Iris pigment epithelial cell (primary cell): ENCODE measurements at regions not wholly inside any gene's neighbourhood (a gene's known extent, or its start where the extent isn't known, plus 50 kb on each side); places are given as distances from the start of the nearest gene placed in this dataset.

Experiments used
- DNase-seq: peaks from one replicate; pipeline ENCODE4 v3.0.0-alpha.2; 2011; ENCODE audit warnings: low read depth

DNA sequence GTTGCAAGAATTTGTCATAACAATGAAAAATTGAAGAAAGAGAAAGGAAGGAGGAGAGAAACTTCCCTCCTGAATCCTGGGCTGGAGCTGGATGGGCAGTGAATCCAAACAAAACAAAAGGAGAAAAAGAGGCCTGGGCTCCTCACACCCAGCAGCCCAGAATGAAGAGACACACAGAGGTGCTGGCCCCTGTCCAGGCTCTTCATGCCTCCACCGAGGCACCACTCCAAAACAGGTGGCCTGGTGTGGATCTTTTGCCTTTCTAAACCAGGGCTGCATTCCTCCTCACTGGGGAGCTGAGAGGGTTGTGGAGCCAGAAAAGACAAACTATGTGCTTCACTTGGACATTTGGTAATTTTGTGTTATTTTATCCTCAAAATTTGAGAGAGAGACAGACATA is 76.0 kb downstream of the FAM124B start:
- no peak for DNase-seq

DNA sequence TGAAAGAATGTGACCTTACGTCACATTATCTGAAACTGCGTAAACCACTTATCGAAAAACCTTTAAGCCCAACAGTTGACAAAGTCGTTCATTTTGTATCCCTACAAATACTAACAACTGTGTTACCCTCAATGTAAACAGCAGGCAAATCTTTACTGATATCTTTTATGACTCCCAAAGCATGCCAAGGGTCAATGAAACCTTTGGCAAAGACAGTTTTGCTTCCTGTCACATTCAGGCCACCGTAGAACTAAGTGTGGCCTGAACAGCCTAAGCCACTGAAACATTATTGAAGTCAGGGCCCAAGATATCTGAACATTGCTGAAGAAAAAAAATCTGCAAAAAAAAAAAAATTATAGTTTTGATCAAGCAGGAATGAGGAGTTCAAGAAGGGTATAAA is 77.3 kb downstream of the FAM124B start:
- no peak for DNase-seq

DNA sequence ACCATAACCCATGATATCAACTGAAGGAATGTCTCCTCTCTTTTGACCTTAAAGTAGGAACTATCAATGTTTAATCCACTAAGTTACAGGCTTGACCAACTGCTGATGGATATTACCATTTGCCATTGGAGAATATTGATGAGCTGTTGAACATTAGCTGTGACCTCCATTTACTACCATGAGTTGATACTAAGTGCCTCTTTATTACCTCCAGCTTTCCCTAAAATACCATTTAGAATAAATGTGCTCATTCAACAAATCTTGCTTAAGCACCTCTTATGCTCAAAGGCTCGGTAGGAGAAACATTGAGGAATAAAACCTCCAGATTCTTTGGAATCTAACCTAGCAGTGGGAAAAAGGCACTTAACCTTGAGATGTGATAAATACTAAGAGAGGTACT is 81.2 kb downstream of the FAM124B start:
- no peak for DNase-seq

DNA sequence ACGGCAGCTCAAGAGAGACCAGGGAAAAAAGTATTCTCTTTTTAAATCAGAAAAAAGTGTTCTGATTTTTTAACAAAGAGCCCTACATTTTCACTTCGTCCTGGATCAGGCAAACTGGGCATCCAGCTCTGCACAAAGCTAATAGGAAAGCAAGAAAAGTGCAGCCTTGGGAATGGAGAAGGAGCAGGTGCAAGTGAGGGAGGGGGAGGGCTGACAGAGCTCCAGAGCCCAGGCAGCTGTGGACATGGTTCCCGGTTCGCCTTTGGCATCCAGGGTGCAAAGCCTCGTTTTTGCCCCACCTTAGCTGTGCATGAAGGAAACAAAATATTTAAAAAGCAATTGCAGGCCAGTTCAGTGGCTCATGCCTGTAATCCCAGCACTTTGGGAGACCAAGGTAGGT is 82.2 kb downstream of the FAM124B start:
- DNase-seq = no peak

DNA sequence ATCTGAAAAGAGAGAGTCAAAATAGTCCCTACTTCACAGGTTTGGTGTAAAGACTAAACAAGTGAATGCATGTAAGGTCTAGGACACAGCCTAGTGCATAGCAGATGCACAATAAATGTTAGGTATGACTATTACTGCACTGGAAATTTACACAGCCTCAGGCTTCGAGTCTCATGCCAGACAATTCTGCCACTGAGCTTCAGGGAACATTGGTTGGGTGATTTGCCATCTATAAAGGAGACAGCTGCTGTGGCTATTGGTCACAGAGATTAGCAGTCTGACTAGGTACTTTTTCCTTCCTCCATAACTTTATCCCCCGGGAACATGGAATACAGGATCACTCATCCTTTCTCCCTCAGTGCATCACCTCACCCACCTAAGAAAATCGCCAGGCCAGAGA is 89.2 kb downstream of the FAM124B start:
- DNase-seq = no peak

DNA sequence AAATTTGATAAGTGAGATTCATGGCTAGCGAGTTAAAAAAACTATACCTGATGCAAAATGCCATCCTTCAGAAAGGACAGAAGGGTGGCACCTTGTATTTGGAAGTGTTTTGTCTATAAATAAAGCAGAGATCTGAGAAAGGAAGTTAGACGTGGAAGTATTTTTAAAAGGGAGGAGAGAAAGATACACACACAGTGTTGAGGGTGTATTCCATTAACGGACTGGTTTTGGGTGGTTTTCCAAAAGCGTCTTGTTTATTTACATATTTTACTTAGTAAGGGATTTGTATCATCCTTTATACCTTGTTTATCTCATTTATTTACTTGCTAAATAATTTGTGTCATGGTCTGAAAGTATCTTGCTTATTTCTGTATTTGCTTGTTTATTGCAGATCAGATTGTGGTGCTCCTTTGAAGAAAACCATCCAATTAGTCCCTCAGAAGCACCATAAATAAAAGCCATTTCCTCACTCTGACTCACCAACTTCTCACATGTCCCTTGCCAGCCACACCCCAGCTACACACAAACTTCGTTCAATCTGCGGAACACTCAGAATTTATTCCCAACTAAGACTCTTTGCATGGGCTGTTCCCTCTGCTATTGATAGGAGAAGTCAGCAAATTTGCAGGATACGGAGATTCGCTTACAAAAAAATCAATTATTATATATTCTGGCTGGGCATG is 90.8 kb downstream of the FAM124B start:
- peak; percentile 12 for DNase-seq

DNA sequence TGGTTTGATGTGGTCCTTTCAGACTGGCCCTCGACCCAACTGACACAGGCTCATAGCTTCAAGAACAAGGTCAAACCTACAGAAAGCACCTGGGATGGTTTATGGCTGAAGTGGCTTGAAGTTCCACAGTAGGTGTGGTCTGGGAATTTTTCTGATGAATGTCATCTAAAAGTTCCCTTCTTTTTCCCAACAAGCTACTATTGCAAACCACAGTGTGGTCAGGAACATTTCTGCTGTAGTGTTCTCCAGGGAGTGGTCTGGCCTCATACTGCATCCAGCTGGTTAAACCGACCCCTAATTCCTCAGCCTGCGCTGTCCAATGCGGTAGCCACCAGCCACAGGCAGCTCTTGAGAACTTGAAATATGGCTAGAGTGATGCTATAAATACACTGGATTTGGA is 92.7 kb downstream of the FAM124B start:
- DNase-seq = peak; percentile 8

DNA sequence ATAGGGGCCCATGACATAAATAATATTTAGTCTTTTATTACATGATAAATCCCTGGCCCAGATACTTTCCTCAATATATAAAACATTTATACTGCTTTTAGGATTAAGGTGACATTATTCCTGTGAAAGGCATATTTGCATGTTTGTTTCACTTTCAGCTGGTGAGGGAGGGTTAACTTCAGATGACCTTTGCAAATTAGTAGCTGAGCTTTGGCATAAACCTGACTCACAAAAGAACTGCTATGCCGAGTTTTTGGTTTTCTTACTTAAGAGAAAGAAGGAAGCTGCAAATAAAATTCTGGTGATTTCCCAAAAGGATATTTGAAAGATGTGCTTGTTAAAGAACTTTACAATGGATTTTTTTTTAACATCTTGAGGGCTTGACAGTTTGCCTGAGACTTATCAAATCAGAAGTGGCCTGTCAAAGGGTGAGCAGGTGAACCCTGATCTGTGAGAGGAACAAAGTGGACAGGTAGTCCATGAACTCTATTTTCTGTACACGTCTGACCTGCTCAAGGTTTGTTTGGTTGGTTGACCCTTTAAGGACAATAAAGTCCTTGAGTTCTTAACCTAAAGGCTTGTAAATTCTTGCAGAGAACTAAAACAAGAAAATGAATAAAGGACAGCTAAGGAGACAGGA is 93.5 kb downstream of the FAM124B start:
- no peak for DNase-seq

DNA sequence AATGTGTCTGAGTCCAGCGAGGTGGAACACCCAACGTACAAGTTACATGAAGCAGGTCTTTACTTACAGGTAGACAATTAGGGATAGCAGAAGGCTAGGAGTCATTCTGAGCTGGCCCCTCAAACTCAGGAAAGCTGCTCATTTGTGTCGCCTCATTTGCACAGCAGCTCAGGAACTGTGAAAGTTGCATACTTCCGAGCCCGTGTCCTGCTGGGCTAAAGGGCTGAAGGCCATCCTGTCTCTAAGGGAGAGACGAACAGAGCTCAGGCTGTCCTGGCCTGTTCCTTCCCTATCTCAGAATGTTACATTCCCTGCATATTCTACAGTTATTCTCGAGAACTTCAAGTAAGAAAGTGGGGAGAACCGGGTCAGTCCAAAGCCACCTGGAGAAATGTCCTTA is 99.0 kb downstream of the FAM124B start:
- no peak for DNase-seq

DNA sequence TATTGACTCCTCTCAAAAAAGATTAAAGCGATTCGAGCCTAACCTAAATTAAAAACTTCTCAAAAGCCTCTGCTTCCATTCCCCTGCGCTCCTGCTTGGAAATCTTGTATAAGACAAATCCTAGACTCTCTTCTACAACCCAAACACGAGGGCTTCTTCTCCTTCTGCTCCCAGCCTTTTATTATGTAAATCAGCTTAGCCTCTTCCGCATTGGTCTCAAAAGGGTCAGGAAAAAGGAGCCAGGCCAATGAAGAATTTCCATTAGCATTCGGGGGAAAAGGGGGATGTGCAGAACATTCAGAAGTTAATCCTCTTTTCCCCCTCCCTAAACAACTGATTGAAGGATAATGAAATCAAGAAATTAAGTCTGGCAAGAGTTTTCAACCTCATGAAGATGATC is 107.9 kb downstream of the FAM124B start:
- no peak for DNase-seq

DNA sequence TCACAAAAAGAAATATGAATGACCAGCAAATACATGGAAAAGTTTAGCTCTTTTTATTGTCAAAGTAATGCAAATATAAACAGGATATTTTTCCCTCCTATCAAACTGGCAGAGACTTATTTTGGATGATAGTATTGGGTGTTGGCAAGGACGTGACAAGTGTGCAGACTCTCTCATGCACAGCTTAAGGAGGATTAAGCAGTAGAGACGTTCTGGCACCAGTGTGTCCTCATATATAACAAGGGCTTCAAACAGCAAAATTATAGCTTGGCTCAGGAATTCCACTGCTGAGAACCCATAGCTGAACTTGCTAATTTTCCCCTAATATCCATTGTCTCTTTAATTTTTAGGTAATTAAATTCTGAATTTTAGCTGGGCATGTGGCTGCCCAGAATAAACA is 114.4 kb downstream of the FAM124B start:
- DNase-seq = no peak

DNA sequence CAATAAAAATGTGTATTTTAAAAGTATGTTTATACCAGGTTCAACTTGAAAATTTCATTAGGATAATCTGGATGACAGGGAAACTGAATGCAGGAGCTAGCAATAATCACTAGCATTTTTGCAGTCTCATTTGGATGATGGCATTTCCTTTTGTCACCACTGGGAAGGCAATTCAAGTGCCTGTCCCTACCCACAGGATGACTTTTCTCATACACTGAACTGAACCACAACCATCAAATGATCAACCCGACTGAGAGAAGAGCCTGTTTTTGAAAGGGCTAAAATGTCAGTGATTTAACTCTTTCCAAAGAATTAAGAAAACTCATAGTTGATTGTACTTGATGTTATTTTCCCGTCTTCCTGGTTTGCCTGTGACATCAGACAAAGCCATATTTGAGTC is 115.0 kb downstream of the FAM124B start:
- no peak for DNase-seq

DNA sequence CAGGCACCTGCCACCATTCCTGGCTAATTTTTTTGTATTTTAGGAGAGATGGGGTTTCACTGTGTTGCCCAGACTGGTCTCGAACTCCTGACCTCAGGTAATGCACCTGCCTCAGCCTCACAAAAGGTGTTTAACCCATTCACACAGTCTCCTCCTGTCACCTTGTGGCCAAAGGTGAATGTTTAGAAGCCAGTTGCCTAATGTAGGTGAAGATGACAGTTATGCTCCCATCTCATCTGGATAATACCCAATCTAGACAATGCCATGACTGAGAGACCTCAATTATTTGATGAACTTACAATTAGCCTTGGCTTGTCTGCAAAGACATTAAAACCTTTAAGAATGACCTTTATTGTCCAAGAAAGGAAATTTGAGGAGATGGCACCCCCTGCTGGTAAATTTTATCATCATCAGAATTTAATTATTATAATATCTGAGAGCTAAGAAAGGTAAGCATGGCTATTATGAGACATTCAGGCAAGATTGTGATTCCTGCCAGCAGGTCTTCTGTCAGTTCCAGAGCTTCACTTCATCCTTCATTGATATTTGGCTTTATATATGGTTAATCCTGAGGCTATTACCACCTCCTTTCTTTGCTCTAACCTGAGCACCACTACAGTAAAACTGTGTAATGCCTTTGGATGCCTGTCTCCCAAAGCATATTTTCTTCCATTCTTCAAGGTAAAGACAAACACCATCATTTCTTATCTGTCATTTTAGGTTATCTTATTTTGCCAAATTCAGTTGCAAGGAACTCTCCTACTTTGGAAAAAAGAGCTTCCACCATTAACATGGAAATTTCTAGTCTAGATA is 117.6 kb downstream of the FAM124B start:
- DNase-seq = no peak

DNA sequence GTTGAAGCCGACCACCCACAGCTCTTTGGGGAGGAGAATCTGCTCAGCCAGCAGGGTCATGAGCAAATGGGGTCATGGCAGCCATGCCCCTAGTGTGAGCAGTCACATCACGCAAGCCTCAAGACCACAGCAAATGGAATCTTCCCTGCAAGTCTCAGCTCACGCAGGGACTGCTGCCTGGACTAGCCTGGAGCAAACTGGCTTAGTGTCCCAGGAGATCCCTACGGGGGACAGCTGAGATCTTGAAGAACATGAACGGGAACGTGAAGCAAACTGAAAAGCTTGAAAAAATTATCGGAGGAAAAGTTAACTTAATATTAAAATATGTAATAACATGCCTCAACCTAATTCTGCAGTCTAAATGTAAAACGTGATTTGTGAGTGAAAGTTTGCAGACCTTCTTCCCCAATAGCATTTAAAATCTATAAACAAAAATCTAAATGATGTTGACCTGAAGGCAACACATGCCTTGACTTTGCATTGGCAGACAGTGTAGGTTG is 118.4 kb downstream of the FAM124B start:
- DNase-seq = no peak

DNA sequence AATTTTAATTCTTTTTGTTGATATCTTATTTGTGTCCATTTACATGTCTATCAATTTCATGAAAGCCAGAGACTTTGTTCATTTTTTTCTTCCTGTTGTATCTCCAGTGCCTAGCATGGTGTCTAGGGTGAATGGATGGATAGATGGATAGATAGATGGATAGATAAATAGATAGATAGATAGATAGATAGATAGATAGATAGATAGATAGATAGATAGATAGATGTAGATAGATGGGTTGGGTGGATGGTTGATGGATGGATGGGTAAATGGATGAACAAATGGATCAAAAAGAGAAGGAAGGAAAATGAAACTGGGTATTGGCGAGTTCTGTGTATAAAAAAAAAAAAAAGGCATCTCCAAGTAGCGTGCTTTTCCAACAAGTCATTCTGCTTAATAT is 120.5 kb downstream of the FAM124B start:
- no peak for DNase-seq

DNA sequence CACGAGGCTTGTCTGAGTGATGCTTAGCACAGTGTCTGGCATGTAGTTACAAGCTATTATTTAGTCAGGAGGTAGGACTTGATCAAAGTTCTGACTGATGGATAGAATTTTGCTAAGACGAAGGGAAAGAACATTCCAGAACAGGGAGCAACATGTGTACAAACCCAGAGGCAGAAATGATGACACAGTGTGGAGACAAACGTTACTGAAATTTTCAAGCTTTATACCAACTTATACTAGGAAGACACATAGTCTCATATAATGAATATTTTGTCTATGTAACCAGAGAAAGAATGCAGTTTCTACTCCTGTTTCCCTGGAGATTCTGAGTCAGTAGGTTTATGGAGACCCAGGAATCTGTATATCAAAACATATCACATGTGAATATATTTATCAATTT is 123.4 kb downstream of the FAM124B start:
- peak; percentile 4 for DNase-seq

DNA sequence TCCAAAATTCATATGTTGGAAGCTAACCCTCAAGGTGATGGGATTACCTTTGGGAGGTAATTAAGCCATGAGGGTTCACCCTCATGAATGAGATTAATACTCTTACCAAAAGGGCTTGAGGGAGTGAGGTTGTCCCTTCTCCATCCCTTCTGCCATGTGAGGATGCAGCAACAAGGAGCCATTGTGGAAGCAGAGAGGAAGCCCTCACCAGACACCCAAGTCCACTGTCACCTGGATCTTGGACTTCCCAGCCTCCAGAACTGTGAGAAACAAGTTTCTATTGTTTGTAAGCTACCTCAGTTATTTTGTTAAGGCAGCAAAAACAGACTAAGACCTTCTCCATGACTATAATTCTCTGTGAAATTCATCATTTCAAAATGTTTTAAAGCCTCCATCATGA is 125.7 kb downstream of the FAM124B start:
- DNase-seq = no peak

DNA sequence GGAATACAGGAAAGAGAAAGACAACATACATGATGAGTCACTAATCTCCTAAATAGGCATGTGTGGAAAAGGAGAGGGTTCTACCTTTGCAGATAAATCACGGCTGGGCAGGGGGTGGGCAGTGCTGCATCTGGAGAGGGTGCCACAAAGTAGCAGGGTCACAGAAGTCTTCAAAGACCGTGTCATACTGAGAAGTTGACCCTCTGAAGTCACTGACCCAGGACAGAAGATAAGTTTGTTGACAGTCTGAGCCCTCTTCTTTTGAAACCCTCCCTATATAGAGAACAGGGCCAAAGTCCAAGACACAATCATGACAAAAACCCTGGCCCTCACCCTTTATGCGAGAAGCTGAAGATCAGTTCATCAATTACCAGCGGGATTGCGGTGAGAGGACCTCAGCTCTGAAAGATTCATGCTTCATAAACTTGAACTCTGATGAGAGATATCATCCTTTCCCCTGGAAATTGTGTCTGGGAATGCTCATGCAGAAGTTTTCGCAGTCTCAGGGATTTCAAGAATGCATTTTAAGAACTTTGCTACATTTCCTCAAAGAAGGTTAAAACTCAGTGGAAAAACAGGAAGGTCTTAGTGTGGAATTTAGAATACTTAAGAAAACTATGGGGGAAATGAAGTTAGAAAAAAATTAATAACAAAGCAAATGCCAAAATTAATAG is 129.5 kb downstream of the FAM124B start:
- peak; percentile 11 for DNase-seq

DNA sequence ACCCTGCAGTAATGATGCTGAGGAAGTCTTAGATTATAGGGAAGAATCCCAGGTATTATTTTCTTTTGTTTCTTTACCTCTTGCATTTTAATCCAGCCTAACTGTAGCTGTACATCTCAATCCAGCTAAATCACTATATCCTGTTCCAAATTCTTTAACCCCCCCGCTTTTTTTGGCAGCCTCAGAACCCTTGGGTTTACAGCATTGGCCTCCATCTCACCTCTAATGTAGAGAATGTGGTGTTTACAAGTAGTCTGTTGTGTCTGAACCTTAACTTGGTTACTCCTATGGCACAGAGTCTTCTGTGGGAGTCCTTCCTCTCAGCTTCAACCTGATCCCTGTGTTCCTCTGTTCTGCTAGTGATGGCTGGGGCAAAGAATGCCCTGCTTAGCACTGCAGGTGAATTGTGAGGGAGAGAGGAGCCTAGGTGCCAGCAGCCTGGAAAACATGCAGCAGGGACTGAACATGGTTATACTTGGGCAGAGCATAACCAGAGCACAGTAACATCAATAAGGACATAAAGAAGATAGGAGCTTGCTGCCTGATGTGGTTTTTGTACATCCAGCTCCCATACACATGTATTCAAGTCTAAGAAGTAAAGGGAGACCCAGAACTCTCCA is 130.2 kb downstream of the FAM124B start:
- no peak for DNase-seq

DNA sequence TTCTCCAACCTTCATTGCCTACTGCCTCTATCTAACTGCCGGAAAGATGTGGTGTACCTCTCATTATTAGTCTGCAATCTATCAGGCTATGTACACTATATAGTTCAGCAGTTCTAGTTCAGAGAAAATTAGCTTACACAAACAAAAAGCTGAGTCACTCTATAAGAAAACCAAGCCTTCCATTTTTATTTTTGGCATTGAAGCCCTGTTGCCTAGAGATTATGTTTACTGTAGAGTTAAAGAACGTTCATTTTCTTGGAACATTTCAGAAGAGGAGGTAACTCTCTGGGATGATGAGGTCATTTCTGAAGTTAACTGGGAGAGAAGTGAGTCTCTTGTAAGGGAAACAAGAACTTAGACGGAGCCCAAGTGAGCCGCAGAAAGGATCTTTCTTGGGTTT is 133.5 kb downstream of the FAM124B start:
- DNase-seq = peak; percentile 93

DNA sequence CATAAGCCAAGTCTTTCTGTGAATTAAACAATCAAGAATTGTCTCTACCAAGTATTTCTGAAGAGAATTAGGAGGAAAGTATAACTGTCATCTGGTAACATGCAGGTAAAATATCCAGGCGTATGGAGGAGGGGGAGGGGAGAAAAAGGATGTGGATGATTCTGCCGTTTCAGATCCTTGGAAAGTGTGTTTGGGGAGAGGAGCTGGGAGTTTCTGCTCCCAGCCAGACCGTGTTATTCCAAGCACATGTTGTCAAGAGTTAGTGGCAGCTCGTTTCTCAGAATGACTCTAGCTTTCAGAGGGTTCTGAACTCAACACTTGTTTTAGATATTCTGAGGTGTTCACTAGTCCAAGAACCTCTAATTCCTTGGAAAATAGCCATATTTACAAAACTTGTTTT is 137.6 kb downstream of the FAM124B start:
- no peak for DNase-seq

DNA sequence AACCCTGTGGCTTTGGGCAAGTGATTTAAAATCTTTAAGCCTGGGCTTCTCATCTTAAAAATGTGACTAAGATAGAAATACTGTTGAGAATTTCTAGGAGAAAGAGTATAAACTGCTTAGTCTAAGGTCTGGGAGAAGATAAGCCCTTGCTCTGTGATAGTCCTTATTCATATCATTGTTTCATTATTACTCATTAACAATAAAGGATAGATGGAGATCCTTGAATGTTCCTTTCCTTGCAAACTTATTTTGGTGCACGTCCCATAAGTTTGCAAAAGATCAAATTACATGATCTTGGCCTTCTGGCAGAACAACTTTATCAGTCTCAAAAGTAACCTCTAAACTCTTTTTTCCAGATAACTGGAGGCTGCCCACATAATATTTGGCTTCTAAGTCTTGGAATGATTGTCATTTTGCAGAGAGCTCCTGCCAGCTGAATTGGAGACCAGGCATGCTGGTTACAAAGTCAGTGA is 138.3 kb downstream of the FAM124B start:
- peak; percentile 53 for DNase-seq
